Activated naive CD4-positive, alpha-beta T cell treated with anti-CD3 and anti-CD28 coated beads, Interleukin-2, amount 10 ng/mL, durations not matched to agents 7 days and 5 days (primary cell): ENCODE measurements at regions not wholly inside any gene's neighbourhood (a gene's known extent, or its start where the extent isn't known, plus 50 kb on each side); places are given as distances from the start of the nearest gene placed in this dataset.

ENCODE experiments used
- CTCF ChIA-PET: fragments of 350-600 bp; sonication (Branson Sonifier 250); formaldehyde crosslinking; loops from one replicate; lab custom pipeline; 2021; ENCODE audit warnings: antibody characterized with exemption; lab: Charles Lee
- DNase-seq: peaks from one replicate; pipeline ENCODE4 v3.0.0-alpha.2; 2020
- H3K27ac Mint-ChIP-seq: one replicate; pipeline ENCODE4 v1.8.0; 2021; ENCODE audit warnings: mild to moderate bottlenecking, moderate library complexity, mixed read lengths
- H3K27me3 Mint-ChIP-seq: one replicate; pipeline ENCODE4 v1.8.0; 2021; ENCODE audit warnings: mild to moderate bottlenecking, mixed read lengths
- H3K36me3 Mint-ChIP-seq: one replicate; pipeline ENCODE4 v1.8.0; 2021; ENCODE audit warnings: mixed read lengths
- H3K4me1 Mint-ChIP-seq: one replicate; pipeline ENCODE4 v1.8.0; 2021; ENCODE audit warnings: mixed read lengths
- H3K4me3 Mint-ChIP-seq: one replicate; pipeline ENCODE4 v1.8.0; 2021; ENCODE audit warnings: mild to moderate bottlenecking, moderate library complexity, mixed read lengths
- H3K9me3 Mint-ChIP-seq: one replicate; pipeline ENCODE4 v1.8.0; 2021; ENCODE audit warnings: mixed read lengths

DNA sequence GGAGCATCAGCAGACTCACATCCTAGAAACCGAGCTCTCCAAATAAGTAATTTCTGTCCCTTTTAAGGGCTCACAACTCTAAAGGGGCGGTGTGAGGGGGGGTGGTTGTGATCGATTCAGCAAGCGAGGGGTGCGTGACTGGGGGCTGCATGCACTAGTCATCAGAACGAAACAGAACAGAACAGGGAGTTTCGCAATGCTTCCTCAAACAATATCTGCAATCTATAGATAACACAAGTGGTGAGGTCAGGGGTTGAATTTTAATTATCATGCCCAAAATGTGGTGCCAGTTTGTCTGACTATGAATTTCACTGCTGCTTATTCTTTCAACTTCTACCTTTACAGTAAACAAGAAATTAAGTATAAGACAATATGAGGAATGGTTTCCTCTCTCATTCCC, 1003.0 kb upstream of the NCAM2 start:
- no peaks in the 10 kb centered on the region for H3K4me1 Mint-ChIP-seq
- CTCF ChIA-PET: no interaction called here
- no peak for DNase-seq
- H3K27me3 Mint-ChIP-seq: no peaks in the 10 kb centered on the region
- H3K36me3 Mint-ChIP-seq: no peaks in the 10 kb centered on the region
- no peak overlapping the region for H3K4me3 Mint-ChIP-seq
- H3K9me3 Mint-ChIP-seq: peaks cover 36% of the 10 kb centered on the region
- H3K27ac Mint-ChIP-seq: no peak overlapping the region

- Mint-ChIP-seq H3K4me3 (no peak overlapping the region), H3K4me1 (no peaks in the 10 kb centered on the region), H3K27ac (no peak overlapping the region), H3K9me3 (peaks cover 25% of the 10 kb centered on the region), H3K36me3 (no peaks in the 10 kb centered on the region), H3K27me3 (no peaks in the 10 kb centered on the region)
- CTCF ChIA-PET: no interaction called here
- DNase-seq: no peak
These were observed 999.8 kb upstream of the NCAM2 start for GRCh38 chr21:19998453-19998852.

DNA sequence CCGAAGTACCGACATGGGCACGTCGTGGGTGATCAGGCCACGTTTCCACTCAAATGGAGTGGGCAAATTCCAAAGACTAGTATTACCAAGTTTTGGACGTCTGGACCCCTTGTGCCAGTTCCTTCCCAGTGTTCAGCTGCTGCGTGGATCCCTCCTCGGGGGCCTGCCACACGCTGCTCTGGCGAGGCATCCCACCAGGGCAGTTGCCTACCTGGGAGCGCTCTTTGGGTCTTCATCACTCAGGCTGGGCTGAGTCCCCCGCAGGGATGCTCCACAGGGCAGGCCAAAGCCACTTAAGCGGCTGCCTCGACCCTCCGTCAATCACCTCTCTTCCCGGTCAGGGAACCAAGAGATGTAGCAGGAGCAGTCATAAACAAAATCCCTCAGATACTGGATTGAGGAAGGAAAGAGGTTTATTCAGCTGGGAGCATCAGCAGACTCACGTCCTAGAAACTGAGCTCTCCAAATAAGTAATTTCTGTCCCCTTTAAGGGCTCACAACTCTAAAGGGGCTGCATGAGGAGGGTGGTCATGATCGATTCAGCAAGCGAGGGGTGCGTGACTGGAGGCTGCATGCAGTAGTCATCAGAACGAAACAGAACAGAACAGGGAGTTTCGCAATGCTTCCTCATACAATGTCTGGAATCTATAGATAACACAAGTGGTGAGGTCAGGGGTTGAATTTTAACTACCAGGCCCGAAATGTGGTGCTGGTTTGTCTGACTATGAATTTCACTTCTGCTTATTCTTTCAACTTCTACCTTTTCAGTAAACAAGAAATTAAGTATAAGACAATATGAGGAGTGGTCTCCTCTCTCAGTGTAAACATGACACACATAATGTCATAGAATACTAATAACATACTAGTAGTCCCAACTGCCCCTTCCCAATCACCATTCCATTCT, 998.6 kb upstream of the NCAM2 start:
- DNase-seq: no peak
- Mint-ChIP-seq H3K4me1 (no peaks in the 10 kb centered on the region), H3K36me3 (no peaks in the 10 kb centered on the region), H3K4me3 (no peak overlapping the region), H3K27me3 (no peaks in the 10 kb centered on the region), H3K9me3 (peaks cover 20% of the 10 kb centered on the region), H3K27ac (no peak overlapping the region)
- CTCF ChIA-PET: no interaction called here

DNA sequence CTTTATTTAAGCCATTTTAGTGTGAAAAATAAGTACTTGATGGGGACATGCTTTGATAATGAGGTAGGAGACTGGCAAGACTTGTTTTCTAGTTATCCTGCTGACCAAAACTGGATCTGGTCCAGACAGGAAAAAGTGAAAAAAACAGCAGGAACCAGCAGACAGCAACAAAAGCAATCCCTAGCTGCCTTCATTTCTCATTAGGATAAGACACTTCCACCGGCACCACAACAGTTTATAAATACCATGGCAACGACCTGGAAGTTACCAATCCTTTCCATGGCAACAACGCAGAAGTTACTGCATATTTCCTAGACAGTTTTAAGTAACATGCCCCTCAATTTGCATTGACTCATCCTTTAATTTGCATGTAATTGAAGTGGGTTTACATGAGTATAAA, 993.8 kb upstream of the NCAM2 start:
- H3K27ac Mint-ChIP-seq: no peak overlapping the region
- no peaks in the 10 kb centered on the region for H3K36me3 Mint-ChIP-seq
- peaks cover 6% of the 10 kb centered on the region for H3K9me3 Mint-ChIP-seq
- no peak overlapping the region for H3K4me3 Mint-ChIP-seq
- CTCF ChIA-PET: no interaction called here
- H3K27me3 Mint-ChIP-seq: no peaks in the 10 kb centered on the region
- no peaks in the 10 kb centered on the region for H3K4me1 Mint-ChIP-seq
- no peak for DNase-seq

DNA sequence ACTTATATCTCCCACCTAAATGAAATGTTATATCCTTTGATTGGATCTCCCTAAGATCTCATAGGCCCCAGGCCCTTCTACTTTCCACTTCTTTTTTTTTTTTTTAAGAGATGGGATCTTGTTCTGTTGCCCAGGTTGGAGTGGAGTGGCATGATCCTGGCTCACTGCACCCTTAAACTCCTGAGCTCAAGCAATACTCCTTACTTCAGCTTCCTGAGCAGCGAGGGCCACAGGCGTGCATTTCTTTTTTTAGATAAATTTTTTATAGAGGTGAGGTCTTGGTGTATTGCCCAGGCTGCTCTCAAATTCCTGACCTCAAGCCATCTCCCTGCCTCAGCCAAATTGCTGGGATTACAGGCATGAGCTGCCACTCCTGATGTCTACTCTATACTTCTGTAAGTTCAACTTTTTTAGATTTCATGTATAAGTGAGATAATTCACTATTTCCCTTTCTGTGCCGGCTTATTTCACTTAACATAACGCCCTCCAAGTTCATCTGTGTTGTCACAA, 987.5 kb upstream of the NCAM2 start:
- DNase-seq: no peak
- H3K27ac Mint-ChIP-seq: no peak overlapping the region
- H3K27me3 Mint-ChIP-seq: no peaks in the 10 kb centered on the region
- no peaks in the 10 kb centered on the region for H3K36me3 Mint-ChIP-seq
- no peaks in the 10 kb centered on the region for H3K4me1 Mint-ChIP-seq
- no peak overlapping the region for H3K4me3 Mint-ChIP-seq
- CTCF ChIA-PET: no interaction called here
- peaks cover 14% of the 10 kb centered on the region for H3K9me3 Mint-ChIP-seq

GRCh38 chr21:20013851-20014250, 984.4 kb upstream of the NCAM2 start:
- Mint-ChIP-seq H3K27me3 (no peaks in the 10 kb centered on the region), H3K4me1 (no peaks in the 10 kb centered on the region), H3K36me3 (no peaks in the 10 kb centered on the region), H3K4me3 (no peak overlapping the region), H3K9me3 (peaks cover 20% of the 10 kb centered on the region), H3K27ac (no peak overlapping the region)
- no peak for DNase-seq
- CTCF ChIA-PET: no interaction called here

GRCh38 chr21:20016435-20017005, 981.7 kb upstream of the NCAM2 start:
- CTCF ChIA-PET: no interaction called here

GRCh38 chr21:20020026-20020425, 978.2 kb upstream of the NCAM2 start:
- CTCF ChIA-PET: no interaction called here
- Mint-ChIP-seq H3K4me3 (no peak overlapping the region), H3K36me3 (no peaks in the 10 kb centered on the region), H3K27me3 (no peaks in the 10 kb centered on the region), H3K4me1 (no peaks in the 10 kb centered on the region), H3K27ac (no peak overlapping the region), H3K9me3 (peaks cover 21% of the 10 kb centered on the region)
- DNase-seq: no peak

More at GRCh38 chr21:20016435-20017005, 981.7 kb upstream of the NCAM2 start:
- H3K27me3 Mint-ChIP-seq: no peaks in the 10 kb centered on the region
- no peaks in the 10 kb centered on the region for H3K36me3 Mint-ChIP-seq
- H3K9me3 Mint-ChIP-seq: peaks cover 20% of the 10 kb centered on the region
- no peak overlapping the region for H3K4me3 Mint-ChIP-seq
- no peaks in the 10 kb centered on the region for H3K4me1 Mint-ChIP-seq
- DNase-seq: no peak
- H3K27ac Mint-ChIP-seq: no peak overlapping the region

- CTCF ChIA-PET: no interaction called here
- H3K9me3 Mint-ChIP-seq: peaks cover 22% of the 10 kb centered on the region
- no peak for DNase-seq
- H3K36me3 Mint-ChIP-seq: no peaks in the 10 kb centered on the region
- H3K4me1 Mint-ChIP-seq: no peaks in the 10 kb centered on the region
- no peak overlapping the region for H3K27ac Mint-ChIP-seq
- H3K27me3 Mint-ChIP-seq: no peaks in the 10 kb centered on the region
- H3K4me3 Mint-ChIP-seq: no peak overlapping the region
These were observed 975.0 kb upstream of the NCAM2 start for GRCh38 chr21:20023193-20023592.

GRCh38 chr21:20024741-20025140, 973.5 kb upstream of the NCAM2 start:
- Mint-ChIP-seq H3K9me3 (peaks cover 19% of the 10 kb centered on the region), H3K4me3 (no peak overlapping the region), H3K27me3 (no peaks in the 10 kb centered on the region)

GRCh38 chr21:20026543-20026942, 971.7 kb upstream of the NCAM2 start:
- Mint-ChIP-seq H3K9me3 (peaks cover 15% of the 10 kb centered on the region), H3K27ac (no peak overlapping the region), H3K27me3 (no peaks in the 10 kb centered on the region), H3K4me3 (no peak overlapping the region), H3K36me3 (no peaks in the 10 kb centered on the region), H3K4me1 (no peaks in the 10 kb centered on the region)
- CTCF ChIA-PET: no interaction called here
- DNase-seq: no peak

More at GRCh38 chr21:20024741-20025140, 973.5 kb upstream of the NCAM2 start:
- H3K36me3 Mint-ChIP-seq: no peaks in the 10 kb centered on the region
- no peak overlapping the region for H3K27ac Mint-ChIP-seq
- H3K4me1 Mint-ChIP-seq: no peaks in the 10 kb centered on the region
- no peak for DNase-seq
- CTCF ChIA-PET: no interaction called here

DNA sequence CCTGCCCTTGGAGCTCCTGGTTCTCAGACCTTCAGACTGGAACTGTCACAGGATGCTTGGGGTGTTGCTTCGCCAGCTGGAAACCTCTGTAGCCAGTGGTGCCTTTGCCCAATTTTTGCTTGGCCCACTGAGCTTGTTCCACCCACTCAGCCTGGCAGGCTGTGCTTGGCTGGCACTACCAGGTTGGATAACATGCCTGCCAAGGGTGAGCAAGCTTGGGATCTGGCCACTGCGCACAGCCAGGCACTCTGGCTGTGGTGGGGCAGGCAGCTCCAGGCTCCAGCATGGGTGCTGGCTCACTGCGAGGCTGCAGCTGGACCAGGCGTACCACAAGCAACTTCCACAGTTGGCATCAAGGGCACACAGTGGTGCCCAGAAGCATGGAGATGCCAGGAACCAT, 967.8 kb upstream of the NCAM2 start:
- Mint-ChIP-seq H3K9me3 (peaks cover 10% of the 10 kb centered on the region), H3K4me3 (no peak overlapping the region), H3K27ac (no peak overlapping the region), H3K27me3 (no peaks in the 10 kb centered on the region), H3K36me3 (no peaks in the 10 kb centered on the region), H3K4me1 (no peaks in the 10 kb centered on the region)
- CTCF ChIA-PET: no interaction called here
- DNase-seq: no peak

DNA sequence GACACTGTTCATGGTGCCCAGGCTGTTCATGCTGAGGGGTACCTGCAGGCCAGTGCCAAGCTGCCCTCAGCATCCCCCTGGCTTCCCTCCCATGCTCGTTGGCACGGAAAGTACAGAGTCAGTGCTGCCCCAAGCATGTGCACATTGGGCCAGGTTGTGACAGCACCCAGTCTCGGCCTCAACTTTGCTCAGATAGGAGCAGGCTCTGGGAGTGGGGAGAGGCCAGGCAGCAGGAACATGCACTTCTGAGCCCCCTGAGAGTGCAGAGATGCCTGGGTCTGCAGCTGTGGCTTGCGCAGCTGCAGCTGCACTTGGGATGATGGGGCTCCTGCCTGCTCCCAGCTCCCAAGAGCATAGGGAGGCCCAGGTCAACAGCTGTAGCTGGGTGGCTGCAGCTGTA, 966.4 kb upstream of the NCAM2 start:
- Mint-ChIP-seq H3K36me3 (no peaks in the 10 kb centered on the region), H3K27me3 (no peaks in the 10 kb centered on the region), H3K4me1 (no peaks in the 10 kb centered on the region), H3K9me3 (peaks cover 8% of the 10 kb centered on the region), H3K27ac (no peak overlapping the region), H3K4me3 (no peak overlapping the region)
- no peak for DNase-seq
- CTCF ChIA-PET: no interaction called here

GRCh38 chr21:20040768-20041167, 957.4 kb upstream of the NCAM2 start:
- peaks cover 20% of the 10 kb centered on the region for H3K9me3 Mint-ChIP-seq
- no peak overlapping the region for H3K27ac Mint-ChIP-seq
- no peaks in the 10 kb centered on the region for H3K27me3 Mint-ChIP-seq
- CTCF ChIA-PET: no interaction called here
- no peak for DNase-seq
- no peaks in the 10 kb centered on the region for H3K4me1 Mint-ChIP-seq
- no peak overlapping the region for H3K4me3 Mint-ChIP-seq
- no peaks in the 10 kb centered on the region for H3K36me3 Mint-ChIP-seq

DNA sequence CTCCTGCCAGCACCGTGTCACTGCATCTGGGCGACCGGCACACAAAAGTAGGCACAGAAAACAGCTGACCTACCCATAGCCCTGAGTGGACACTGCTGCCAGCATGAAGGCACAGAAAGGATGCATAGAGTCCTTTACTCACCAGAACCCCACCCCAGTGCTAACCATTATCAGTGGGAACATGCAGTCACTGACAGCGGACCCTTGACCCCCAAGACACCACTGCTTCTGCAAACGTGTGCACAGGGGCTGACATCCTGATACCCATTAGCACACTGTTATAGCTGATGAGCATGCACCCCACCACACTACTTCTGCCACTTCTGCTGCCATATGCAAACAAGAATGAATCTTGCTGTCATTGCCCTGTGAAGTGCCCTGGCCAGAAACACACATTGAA, 953.0 kb upstream of the NCAM2 start:
- H3K4me3 Mint-ChIP-seq: no peak overlapping the region
- H3K36me3 Mint-ChIP-seq: no peaks in the 10 kb centered on the region
- CTCF ChIA-PET: no interaction called here
- H3K27me3 Mint-ChIP-seq: no peaks in the 10 kb centered on the region
- DNase-seq: no peak
- no peaks in the 10 kb centered on the region for H3K4me1 Mint-ChIP-seq
- H3K9me3 Mint-ChIP-seq: peaks cover 28% of the 10 kb centered on the region
- no peak overlapping the region for H3K27ac Mint-ChIP-seq
